ENCODE measurements at regions not wholly inside any gene's neighbourhood (a gene's known extent, or its start where the extent isn't known, plus 50 kb on each side); places are given as distances from the start of the nearest gene placed in this dataset.

- WGBS, 2 donors: 92 to 98% methylated on average over 1 of the region's 1 CpG
Observed at GRCh38 chr16:51302042-51302441, 151.0 kb upstream of the SALL1 start.

GRCh38 chr16:51298800-51299199 lies 147.7 kb upstream of the SALL1 start:
- no peak for DNase-seq
- Histone ChIP-seq H3K9me3 (ENCODE audit: control insufficient read depth in 4 of 4, insufficient read depth in 3 of 4, low read length in 3 of 4) (peaks cover 0 to 11% (median 0%) of the 10 kb centered on the region in 4 donors), H3K27ac (ENCODE audit: low read depth in 1 of 2, low read length in 1 of 2) (no peak overlapping the region), H3K9ac (ENCODE audit: insufficient read depth in 1 of 2, low read length in 2 of 2) (no peak overlapping the region), H3K27me3 (ENCODE audit: control insufficient read depth in 3 of 3, insufficient read depth in 3 of 3, low read length in 2 of 3) (no peaks in the 10 kb centered on the region), H3K36me3 (ENCODE audit: control insufficient read depth in 4 of 4, insufficient read depth in 4 of 4, low read length in 4 of 4) (no peaks in the 10 kb centered on the region), H3K4me1 (ENCODE audit: control insufficient read depth in 5 of 5, insufficient read depth in 5 of 5, low read length in 5 of 5) (no peaks in the 10 kb centered on the region), H3K4me3 (no peak overlapping the region)
- ATAC-seq (ENCODE audit: insufficient read depth, low FRiP score): no peak
- WGBS, 2 donors: 93 to 96% methylated on average over 1 of the region's 1 CpG
- TF ChIP-seq CTCF (IDR thresholded peaks at IDR 0.05; ENCODE audit: control extremely low read depth, extremely low read depth): no peak

More at GRCh38 chr16:51302042-51302441, 151.0 kb upstream of the SALL1 start:
- no peak for ATAC-seq (ENCODE audit: insufficient read depth, low FRiP score)
- H3K36me3 ChIP-seq (ENCODE audit: control insufficient read depth in 4 of 4, insufficient read depth in 4 of 4, low read length in 4 of 4): no peaks in the 10 kb centered on the region
- no peak for TF ChIP-seq CTCF (IDR thresholded peaks at IDR 0.05; ENCODE audit: control extremely low read depth, extremely low read depth)
- H3K9ac ChIP-seq (ENCODE audit: insufficient read depth in 1 of 2, low read length in 2 of 2): no peak overlapping the region
- no peak overlapping the region for H3K4me3 ChIP-seq
- no peak for DNase-seq
- no peak overlapping the region for H3K27ac ChIP-seq (ENCODE audit: low read depth in 1 of 2, low read length in 1 of 2)
- H3K27me3 ChIP-seq (ENCODE audit: control insufficient read depth in 3 of 3, insufficient read depth in 3 of 3, low read length in 2 of 3): no peaks in the 10 kb centered on the region
- H3K4me1 ChIP-seq (ENCODE audit: control insufficient read depth in 5 of 5, insufficient read depth in 5 of 5, low read length in 5 of 5): no peaks in the 10 kb centered on the region
- peaks cover 0 to 11% (median 0%) of the 10 kb centered on the region in 4 donors for H3K9me3 ChIP-seq (ENCODE audit: control insufficient read depth in 4 of 4, insufficient read depth in 3 of 4, low read length in 3 of 4)

- Histone ChIP-seq H3K36me3 (ENCODE audit: control insufficient read depth in 4 of 4, insufficient read depth in 4 of 4, low read length in 4 of 4) (no peaks in the 10 kb centered on the region), H3K9ac (ENCODE audit: insufficient read depth in 1 of 2, low read length in 2 of 2) (no peak overlapping the region), H3K27ac (ENCODE audit: low read depth in 1 of 2, low read length in 1 of 2) (no peak overlapping the region), H3K4me1 (ENCODE audit: control insufficient read depth in 5 of 5, insufficient read depth in 5 of 5, low read length in 5 of 5) (no peaks in the 10 kb centered on the region), H3K9me3 (ENCODE audit: control insufficient read depth in 4 of 4, insufficient read depth in 3 of 4, low read length in 3 of 4) (peaks cover 0 to 2% (median 0%) of the 10 kb centered on the region in 4 donors), H3K27me3 (ENCODE audit: control insufficient read depth in 3 of 3, insufficient read depth in 3 of 3, low read length in 2 of 3) (peaks cover 0 to 2% (median 0%) of the 10 kb centered on the region in 3 donors), H3K4me3 (no peak overlapping the region)
- no peak for TF ChIP-seq CTCF (IDR thresholded peaks at IDR 0.05; ENCODE audit: control extremely low read depth, extremely low read depth)
- 62 to 68% methylated on average over 4 of the region's 4 CpGs for WGBS, 2 donors
- no peak for ATAC-seq (ENCODE audit: insufficient read depth, low FRiP score)
- no peak for DNase-seq
Observed at GRCh38 chr16:51290442-51291285, 139.6 kb upstream of the SALL1 start.

Data from lung (tissue), 11 donors.